ENCODE measurements at regions not wholly inside any gene's neighbourhood (a gene's known extent, or its start where the extent isn't known, plus 50 kb on each side); places are given as distances from the start of the nearest gene placed in this dataset.
A peak's percentile ranks its signal among the peaks of the same experiment; 100 is the strongest.

- peak; percentile 84 for DNase-seq
These were observed 54.9 kb upstream of the SACS start for GRCh38 chr13:23488442-23488841.

- no peak for DNase-seq
These were observed 62.8 kb upstream of the SACS start for GRCh38 chr13:23496255-23496654.

GRCh38 chr13:23497191-23497590 is 63.7 kb upstream of the SACS start:
- DNase-seq: no peak

- DNase-seq: no peak
These were observed 67.3 kb upstream of the SACS start for GRCh38 chr13:23500849-23501248.

- no peak for DNase-seq
These were observed 66.0 kb upstream of the TNFRSF19 start for GRCh38 chr13:23504180-23504579.

GRCh38 chr13:23505007-23505406 is 65.2 kb upstream of the TNFRSF19 start:
- DNase-seq: no peak

- DNase-seq: no peak
These were observed 64.0 kb upstream of the TNFRSF19 start for GRCh38 chr13:23506071-23506806.

- DNase-seq: no peak
These were observed 63.4 kb upstream of the TNFRSF19 start for GRCh38 chr13:23506807-23507291.

- DNase-seq: no peak
These were observed 60.2 kb upstream of the TNFRSF19 start for GRCh38 chr13:23509781-23510543.

GRCh38 chr13:23510544-23510916 is 59.7 kb upstream of the TNFRSF19 start:
- no peak for DNase-seq

- no peak for DNase-seq
These were observed 59.1 kb upstream of the TNFRSF19 start for GRCh38 chr13:23510979-23511735.

GRCh38 chr13:23512762-23513395 is 57.3 kb upstream of the TNFRSF19 start:
- no peak for DNase-seq

GRCh38 chr13:23513455-23513854 is 56.8 kb upstream of the TNFRSF19 start:
- DNase-seq: no peak

GRCh38 chr13:23514076-23514475 is 56.1 kb upstream of the TNFRSF19 start:
- no peak for DNase-seq

GRCh38 chr13:23515116-23515515 is 55.1 kb upstream of the TNFRSF19 start:
- no peak for DNase-seq

GRCh38 chr13:23516190-23516589 is 54.0 kb upstream of the TNFRSF19 start:
- no peak for DNase-seq

GRCh38 chr13:23516702-23517101 is 53.5 kb upstream of the TNFRSF19 start:
- no peak for DNase-seq

- no peak for DNase-seq
These were observed 52.0 kb upstream of the TNFRSF19 start for GRCh38 chr13:23518231-23518630.
